ENCODE measurements at regions not wholly inside any gene's neighbourhood (a gene's known extent, or its start where the extent isn't known, plus 50 kb on each side); places are given as distances from the start of the nearest gene placed in this dataset.

- TF ChIP-seq EZH2phosphoT487 (IDR thresholded peaks at IDR 0.05; ENCODE audit: low read length) (no peak), CTCF (IDR thresholded peaks at IDR 0.05; ENCODE audit: low read length) (no peak), EZH2 (optimal IDR thresholded peaks at IDR 0.05; ENCODE audit: low read depth, low read length) (no peak)
Measured at GRCh38 chr5:5810461-5810860, 388.0 kb downstream of the ICE1 start.

Data from MM.1S (cell line).